SK-N-SH (cell line): ENCODE measurements at regions not wholly inside any gene's neighbourhood (a gene's known extent, or its start where the extent isn't known, plus 50 kb on each side); places are given as distances from the start of the nearest gene placed in this dataset.

ENCODE experiments used
- CTCF ChIA-PET: fragments of 300-600, 350-600 bp; formaldehyde crosslinking; extraction: SDS; loops from one replicate; lab custom pipeline; 2021; lab: Yijun Ruan, JAX
- POLR2A ChIA-PET: fragments of 350-600 bp; sonication (Branson Sonifier 250); formaldehyde crosslinking; extraction: SDS; loops from one replicate; lab custom pipeline; 2020; ENCODE audit warnings: antibody characterized with exemption, inconsistent platforms; lab: Yijun Ruan, JAX
- DNase-seq: peaks from one replicate; pipeline ENCODE4 v3.0.0; 2012
- H2AFZ ChIP-seq: fragments of 200-600 bp; sonication (generic); 2 replicates; pipeline ENCODE4 v1.8.1; 2016; ENCODE audit warnings: antibody characterized with exemption, mild to moderate bottlenecking, low read depth
- H3F3A ChIP-seq: fragments of 200-600 bp; sonication (generic); replicated peaks from 2 replicates; pipeline ENCODE3; 2016; ENCODE audit warnings: antibody characterized with exemption, mild to moderate bottlenecking; ENCODE audit not compliant: insufficient read depth
- H3K27ac ChIP-seq, 2 experiments: fragments of 200-500 bp in 1 of 2; fragments of 200-600 bp in 1 of 2; sonication (Bioruptor generic) in 1 of 2; sonication (generic), shearing (Covaris generic) in 1 of 2; 2 replicates each; pipeline versions ENCODE4 v1.5.1 to v1.6.1; 2014 to 2016; ENCODE audit warnings: low read depth in 2 of 2, inconsistent platforms in 1 of 2, low read length in 1 of 2, mild to moderate bottlenecking in 1 of 2, mixed read lengths in 1 of 2
- H3K27me3 ChIP-seq: fragments of 200-600 bp; sonication (generic), shearing (Covaris generic); 2 replicates; pipeline ENCODE4 v1.6.1; 2016; ENCODE audit warnings: mixed run types; ENCODE audit not compliant: insufficient read depth
- H3K36me3 ChIP-seq, 2 experiments: fragments of 200-500 bp in 1 of 2; fragments of 200-600 bp in 1 of 2; sonication (Bioruptor generic) in 1 of 2; sonication (generic) in 1 of 2; replicated peaks in 1 of 2; 2 replicates each; pipeline versions ENCODE3 to v1.5.1; 2014 to 2016; ENCODE audit warnings: low read length in 1 of 2, mild to moderate bottlenecking in 1 of 2; ENCODE audit not compliant: insufficient read depth in 2 of 2, control insufficient read depth in 1 of 2
- H3K4me1 ChIP-seq, 2 experiments: fragments of 200-500 bp in 1 of 2; fragments of 200-600 bp in 1 of 2; sonication (Bioruptor generic) in 1 of 2; sonication (generic), shearing (Covaris generic) in 1 of 2; 2 replicates each; pipeline versions ENCODE4 v1.5.1 to v1.6.1; 2014 to 2016; ENCODE audit warnings: low read depth in 1 of 2, low read length in 1 of 2, mixed run types in 1 of 2; ENCODE audit not compliant: insufficient read depth in 2 of 2, control insufficient read depth in 1 of 2
- H3K4me2 ChIP-seq: fragments of 200-600 bp; sonication (generic), shearing (Covaris generic); 2 replicates; pipeline ENCODE4 v1.6.1; 2017; ENCODE audit warnings: mixed run types
- H3K4me3 ChIP-seq, 2 experiments: fragments of 200-500 bp in 1 of 2; fragments of 200-600 bp in 1 of 2; sonication (Bioruptor generic) in 1 of 2; sonication (generic), shearing (Covaris generic) in 1 of 2; 2 replicates each; pipeline versions ENCODE4 v1.5.1 to v1.8.1; 2014 to 2016; ENCODE audit warnings: low read depth in 2 of 2, inconsistent platforms in 1 of 2, low read length in 1 of 2, mild to moderate bottlenecking in 1 of 2, mixed read lengths in 1 of 2, moderate library complexity in 1 of 2
- H3K79me2 ChIP-seq: fragments of 200-600 bp; sonication (generic); 2 replicates; pipeline ENCODE4 v1.8.1; 2017; ENCODE audit warnings: mild to moderate bottlenecking; ENCODE audit not compliant: insufficient read depth
- H3K9ac ChIP-seq: fragments of 200-600 bp; sonication (generic); 2 replicates; pipeline ENCODE4 v1.6.1; 2017; ENCODE audit warnings: mixed run types
- H3K9me2 ChIP-seq: fragments of 200-600 bp; sonication (generic); 2 replicates; pipeline ENCODE4 v1.6.1; 2017; ENCODE audit warnings: mixed run types
- H3K9me3 ChIP-seq: fragments of 200-600 bp; sonication (generic); 2 replicates; pipeline ENCODE4 v1.6.1; 2017; ENCODE audit warnings: mixed run types, mild to moderate bottlenecking, moderate library complexity
- H4K20me1 ChIP-seq: fragments of 200-600 bp; sonication (generic); 2 replicates; pipeline ENCODE4 v1.6.1; 2017; ENCODE audit warnings: mild to moderate bottlenecking, mixed run types; ENCODE audit not compliant: insufficient read depth
- ELF1 ChIP-seq: IDR thresholded peaks from 2 replicates; pipeline ENCODE4 v1.4.0; 2012
- EP300 ChIP-seq, 2 experiments: IDR thresholded peaks; 2 replicates each; pipeline versions ENCODE4 v1.4.0 to v1.6.1; 2012; ENCODE audit warnings: borderline replicate concordance in 1 of 2, low read depth in 1 of 2, low read length in 1 of 2
- EZH2phosphoT487 ChIP-seq: fragments of 200-600 bp; sonication (generic); IDR thresholded peaks from 2 replicates; pipeline ENCODE4 v1.6.1; 2017; ENCODE audit warnings: low read depth, mixed run types, mild to moderate bottlenecking, antibody characterized with exemption, moderate library complexity, borderline replicate concordance
- FOSL2 ChIP-seq: IDR thresholded peaks from 2 replicates; pipeline ENCODE4 v1.4.0; 2012; ENCODE audit warnings: low read depth, mild to moderate bottlenecking, moderate library complexity, borderline replicate concordance
- FOXJ3 ChIP-seq: sonication (generic); formaldehyde crosslinking; IDR thresholded peaks from 2 replicates; pipeline ENCODE4 v1.5.1; 2020; ENCODE audit warnings: mild to moderate bottlenecking, missing genetic modification reagents
- FOXM1 ChIP-seq: IDR thresholded peaks from 2 replicates; pipeline ENCODE4 v1.4.0; 2012; ENCODE audit warnings: low read depth, mild to moderate bottlenecking
- GABPA ChIP-seq: IDR thresholded peaks from 2 replicates; pipeline ENCODE4 v1.4.0; 2012; ENCODE audit warnings: low read depth, mild to moderate bottlenecking
- GATA2 ChIP-seq: sonication (generic); formaldehyde crosslinking; IDR thresholded peaks from 2 replicates; pipeline ENCODE4 v1.5.0; 2020; ENCODE audit warnings: mild to moderate bottlenecking, missing genetic modification reagents
- JUND ChIP-seq: IDR thresholded peaks from 2 replicates; pipeline ENCODE4 v1.4.0; 2012
- MXI1 ChIP-seq: IDR thresholded peaks from 2 replicates; pipeline ENCODE4 v1.6.1; 2012; ENCODE audit warnings: mild to moderate bottlenecking, low read depth, low read length, improper control_type of control experiment
- NFIC ChIP-seq: IDR thresholded peaks from 2 replicates; pipeline ENCODE4 v1.4.0; 2012; ENCODE audit warnings: borderline replicate concordance
- RCOR1 ChIP-seq: fragments of 150-350 bp; IDR thresholded peaks from 2 replicates; pipeline ENCODE4 v1.6.1; 2017; ENCODE audit warnings: antibody characterized with exemption, low read length
- RFX5 ChIP-seq: IDR thresholded peaks from 2 replicates; pipeline ENCODE4 v1.6.1; 2012; ENCODE audit warnings: mild to moderate bottlenecking, improper control_type of control experiment, low read length
- RXRA ChIP-seq: IDR thresholded peaks from 2 replicates; pipeline ENCODE4 v1.4.0; 2012; ENCODE audit warnings: low read depth, mild to moderate bottlenecking, borderline replicate concordance
- SIN3A ChIP-seq: IDR thresholded peaks from 2 replicates; pipeline ENCODE4 v1.6.1; 2012; ENCODE audit warnings: low read depth, mild to moderate bottlenecking, low read length, moderate library complexity, borderline replicate concordance
- TAF1 ChIP-seq: IDR thresholded peaks from 2 replicates; pipeline ENCODE4 v1.6.1; 2012; ENCODE audit warnings: low read depth, mild to moderate bottlenecking, low read length, moderate library complexity, borderline replicate concordance
- TEAD4 ChIP-seq: IDR thresholded peaks from 2 replicates; pipeline ENCODE4 v1.4.0; 2012; ENCODE audit warnings: mild to moderate bottlenecking, borderline replicate concordance; ENCODE audit not compliant: insufficient read depth
- USF1 ChIP-seq: IDR thresholded peaks from 2 replicates; pipeline ENCODE4 v1.4.0; 2012; ENCODE audit warnings: low read depth, borderline replicate concordance
- YY1 ChIP-seq: IDR thresholded peaks from 2 replicates; pipeline ENCODE4 v1.4.0; 2012; ENCODE audit warnings: low read depth, mild to moderate bottlenecking
- WGBS: methylation state at CpG from one replicate; pipeline ENCODE4 v1.1.6; 2017; ENCODE audit warnings: low lambda C conversion rate; 5-methylcytosine and 5-hydroxymethylcytosine counted together
- TF ChIP-seq, protein P1 (sequence below): fragments of 150-350 bp; IDR thresholded peaks from 2 replicates; pipeline ENCODE4 v1.6.1; 2016; ENCODE audit warnings: mild to moderate bottlenecking, low read depth, low read length
- TF ChIP-seq, protein P2 (sequence below): IDR thresholded peaks from 2 replicates; pipeline ENCODE4; 2012
- TF ChIP-seq, protein P3 (sequence below): fragments of 200-600 bp; sonication (generic); IDR thresholded peaks from 2 replicates; pipeline ENCODE4 v1.6.1; 2017; ENCODE audit warnings: antibody characterized with exemption, mild to moderate bottlenecking, moderate library complexity

DNA sequence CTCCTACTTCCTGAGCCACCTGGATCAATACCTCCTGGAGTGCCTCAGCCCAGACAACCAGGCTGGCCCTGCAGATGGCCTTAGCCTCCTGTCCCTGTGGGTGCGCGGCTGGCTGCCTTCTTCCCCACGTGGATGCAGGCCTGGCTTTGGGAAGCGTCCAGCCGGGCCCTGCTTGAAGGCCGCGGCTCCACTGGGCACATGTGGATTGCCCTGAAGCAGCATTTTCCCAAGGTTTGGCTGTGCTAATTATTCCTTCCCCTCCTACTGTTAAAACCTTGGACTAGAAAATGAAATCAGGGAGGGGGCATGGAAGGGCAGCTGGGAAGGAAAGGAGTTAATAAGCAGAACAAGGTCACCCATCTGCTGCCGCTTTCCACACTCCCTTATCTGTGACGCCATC, 143.0 kb upstream of the GATA6 start:
- no peak overlapping the region for H3K27ac ChIP-seq
- POLR2A ChIA-PET, result no interaction called here
- 25% methylated on average over 5 of the region's 9 CpGs for WGBS

DNA sequence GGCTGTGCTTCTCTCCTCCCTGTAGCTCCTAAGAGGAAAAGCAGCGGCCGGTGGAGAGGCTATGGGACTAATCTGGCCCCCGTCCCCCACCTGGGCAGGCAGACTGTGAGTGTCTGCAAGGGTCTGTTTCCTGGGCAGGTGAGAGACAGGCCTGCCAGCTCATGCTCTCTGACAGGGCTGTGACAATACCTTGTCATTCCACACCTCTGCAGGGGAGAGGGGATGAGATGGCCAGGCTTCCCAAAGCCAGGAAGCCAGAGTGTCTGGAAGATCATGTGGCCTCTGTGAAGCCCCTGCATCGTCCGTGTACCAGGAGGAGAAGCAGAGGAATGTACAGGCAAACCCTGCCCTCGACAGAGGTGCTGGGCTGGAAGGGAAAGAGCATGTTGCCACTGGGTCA, 142.5 kb upstream of the GATA6 start:
- no peak for DNase-seq
- CTCF ChIA-PET, result no interaction called here
- Histone ChIP-seq H3F3A (no peaks in the 10 kb centered on the region), H3K9me3 (no peaks in the 10 kb centered on the region), H2AFZ (no peak overlapping the region), H3K9me2 (no peaks in the 10 kb centered on the region), H3K9ac (no peak overlapping the region), H3K79me2 (no peaks in the 10 kb centered on the region), H4K20me1 (no peaks in the 10 kb centered on the region), H3K27ac (no peak overlapping the region), H3K4me2 (no peak overlapping the region), H3K4me3 (no peak overlapping the region), H3K36me3 (no peaks in the 10 kb centered on the region), H3K4me1 (no peaks in the 10 kb centered on the region), H3K27me3 (peaks cover 36% of the 10 kb centered on the region; the same call in 1 of the 2 replicates)
- POLR2A ChIA-PET, result no interaction called here
- WGBS, result 16% methylated on average over 6 of the region's 6 CpGs
- TF ChIP-seq MXI1 (no peak), FOXM1 (no peak), TEAD4 (no peak), GATA2 (CRISPR knock-in tag) (no peak), NFIC (no peak), EZH2phosphoT487 (no peak)
- TF ChIP-seq, protein P1, sequence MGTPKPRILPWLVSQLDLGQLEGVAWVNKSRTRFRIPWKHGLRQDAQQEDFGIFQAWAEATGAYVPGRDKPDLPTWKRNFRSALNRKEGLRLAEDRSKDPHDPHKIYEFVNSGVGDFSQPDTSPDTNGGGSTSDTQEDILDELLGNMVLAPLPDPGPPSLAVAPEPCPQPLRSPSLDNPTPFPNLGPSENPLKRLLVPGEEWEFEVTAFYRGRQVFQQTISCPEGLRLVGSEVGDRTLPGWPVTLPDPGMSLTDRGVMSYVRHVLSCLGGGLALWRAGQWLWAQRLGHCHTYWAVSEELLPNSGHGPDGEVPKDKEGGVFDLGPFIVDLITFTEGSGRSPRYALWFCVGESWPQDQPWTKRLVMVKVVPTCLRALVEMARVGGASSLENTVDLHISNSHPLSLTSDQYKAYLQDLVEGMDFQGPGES, result no peak
- TF ChIP-seq, protein P2, sequence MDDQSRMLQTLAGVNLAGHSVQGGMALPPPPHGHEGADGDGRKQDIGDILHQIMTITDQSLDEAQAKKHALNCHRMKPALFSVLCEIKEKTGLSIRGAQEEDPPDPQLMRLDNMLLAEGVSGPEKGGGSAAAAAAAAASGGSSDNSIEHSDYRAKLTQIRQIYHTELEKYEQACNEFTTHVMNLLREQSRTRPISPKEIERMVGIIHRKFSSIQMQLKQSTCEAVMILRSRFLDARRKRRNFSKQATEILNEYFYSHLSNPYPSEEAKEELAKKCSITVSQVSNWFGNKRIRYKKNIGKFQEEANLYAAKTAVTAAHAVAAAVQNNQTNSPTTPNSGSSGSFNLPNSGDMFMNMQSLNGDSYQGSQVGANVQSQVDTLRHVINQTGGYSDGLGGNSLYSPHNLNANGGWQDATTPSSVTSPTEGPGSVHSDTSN, result no peak
- TF ChIP-seq, protein P3, sequence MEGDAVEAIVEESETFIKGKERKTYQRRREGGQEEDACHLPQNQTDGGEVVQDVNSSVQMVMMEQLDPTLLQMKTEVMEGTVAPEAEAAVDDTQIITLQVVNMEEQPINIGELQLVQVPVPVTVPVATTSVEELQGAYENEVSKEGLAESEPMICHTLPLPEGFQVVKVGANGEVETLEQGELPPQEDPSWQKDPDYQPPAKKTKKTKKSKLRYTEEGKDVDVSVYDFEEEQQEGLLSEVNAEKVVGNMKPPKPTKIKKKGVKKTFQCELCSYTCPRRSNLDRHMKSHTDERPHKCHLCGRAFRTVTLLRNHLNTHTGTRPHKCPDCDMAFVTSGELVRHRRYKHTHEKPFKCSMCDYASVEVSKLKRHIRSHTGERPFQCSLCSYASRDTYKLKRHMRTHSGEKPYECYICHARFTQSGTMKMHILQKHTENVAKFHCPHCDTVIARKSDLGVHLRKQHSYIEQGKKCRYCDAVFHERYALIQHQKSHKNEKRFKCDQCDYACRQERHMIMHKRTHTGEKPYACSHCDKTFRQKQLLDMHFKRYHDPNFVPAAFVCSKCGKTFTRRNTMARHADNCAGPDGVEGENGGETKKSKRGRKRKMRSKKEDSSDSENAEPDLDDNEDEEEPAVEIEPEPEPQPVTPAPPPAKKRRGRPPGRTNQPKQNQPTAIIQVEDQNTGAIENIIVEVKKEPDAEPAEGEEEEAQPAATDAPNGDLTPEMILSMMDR, result no peak

More for the DNA sequence above, 143.0 kb upstream of the GATA6 start:
- no peak for DNase-seq
- no peak overlapping the region for H3K4me2 ChIP-seq
- no peaks in the 10 kb centered on the region for H3K79me2 ChIP-seq
- no peak overlapping the region for H2AFZ ChIP-seq
- peaks cover 36% of the 10 kb centered on the region; the same call in 1 of the 2 replicates for H3K27me3 ChIP-seq
- no peaks in the 10 kb centered on the region for H3K36me3 ChIP-seq
- no peak overlapping the region for H3K9ac ChIP-seq
- TF ChIP-seq FOXJ3 (CRISPR knock-in tag) (no peak), FOXM1 (no peak), ELF1 (no peak), EZH2phosphoT487 (no peak), GABPA (no peak), NFIC (no peak), EP300 (IDR thresholded peaks at IDR 0.05; ENCODE audit: borderline replicate concordance in 1 of 2, low read depth in 1 of 2, low read length in 1 of 2) (no peak), RCOR1 (no peak), SIN3A (no peak), TAF1 (no peak), GATA2 (CRISPR knock-in tag) (no peak), RFX5 (no peak), YY1 (no peak), JUND (no peak), MXI1 (no peak), FOSL2 (no peak), RXRA (no peak), USF1 (no peak)
- TF ChIP-seq, protein P2, result no peak
- H4K20me1 ChIP-seq, result no peaks in the 10 kb centered on the region
- no peak overlapping the region for H3K4me3 ChIP-seq
- H3F3A ChIP-seq, result no peaks in the 10 kb centered on the region
- no peaks in the 10 kb centered on the region for H3K9me3 ChIP-seq
- no peaks in the 10 kb centered on the region for H3K9me2 ChIP-seq
- CTCF ChIA-PET, result no interaction called here
- H3K4me1 ChIP-seq, result no peaks in the 10 kb centered on the region
